Glutamatergic neuron (in vitro differentiated cells): ENCODE measurements at regions not wholly inside any gene's neighbourhood (a gene's known extent, or its start where the extent isn't known, plus 50 kb on each side); places are given as distances from the start of the nearest gene placed in this dataset.
A peak's percentile ranks its signal among the peaks of the same experiment; 100 is the strongest.

Source experiments
- DNase-seq: peaks from one replicate; pipeline ENCODE4 v3.0.0; 2022
- H3K27ac Mint-ChIP-seq: one replicate; pipeline ENCODE4 v1.8.0; 2020; ENCODE audit warnings: mild to moderate bottlenecking, mixed read lengths, inconsistent platforms; ENCODE audit not compliant: unreplicated experiment
- H3K27me3 Mint-ChIP-seq: one replicate; pipeline ENCODE4 v1.8.0; 2020; ENCODE audit warnings: mild to moderate bottlenecking, moderate library complexity, mixed read lengths, inconsistent platforms; ENCODE audit not compliant: unreplicated experiment
- H3K36me3 Mint-ChIP-seq: one replicate; pipeline ENCODE4 v1.8.0; 2020; ENCODE audit warnings: mild to moderate bottlenecking, mixed read lengths, inconsistent platforms; ENCODE audit not compliant: unreplicated experiment
- H3K4me1 Mint-ChIP-seq: one replicate; pipeline ENCODE4 v1.8.0; 2020; ENCODE audit warnings: mild to moderate bottlenecking, low read depth, mixed read lengths, inconsistent platforms; ENCODE audit not compliant: unreplicated experiment
- H3K4me3 Mint-ChIP-seq: one replicate; pipeline ENCODE4 v1.8.0; 2020; ENCODE audit warnings: mild to moderate bottlenecking, mixed read lengths, inconsistent platforms; ENCODE audit not compliant: unreplicated experiment
- H3K9me3 Mint-ChIP-seq: one replicate; pipeline ENCODE4 v1.8.0; 2020; ENCODE audit warnings: mild to moderate bottlenecking, moderate library complexity, mixed read lengths, inconsistent platforms; ENCODE audit not compliant: unreplicated experiment
- TF ChIP-seq, protein P1 (sequence below): fragments of 200-600 bp; sonication (generic); IDR thresholded peaks from one replicate; pipeline ENCODE4 v1.5.0; 2021; ENCODE audit not compliant: partially characterized antibody, unreplicated experiment

DNA sequence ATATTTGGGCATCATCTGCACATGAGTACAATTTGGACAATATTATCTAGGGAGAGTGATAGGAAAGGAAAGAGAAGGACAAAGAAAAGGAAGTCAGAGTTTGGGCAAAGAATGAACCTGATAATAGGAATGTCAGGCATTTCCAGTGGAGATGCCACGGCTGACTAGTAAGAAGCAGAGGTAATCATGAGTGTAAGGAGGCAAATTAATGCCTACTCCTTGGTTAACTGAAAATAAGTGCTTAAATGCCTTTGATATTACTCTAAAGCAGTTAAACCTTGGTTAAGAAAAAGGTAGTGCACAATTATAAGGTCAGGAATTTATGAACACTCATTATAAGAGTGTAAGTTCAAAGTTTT lies 99.2 kb upstream of the DDIT4L start:
- Mint-ChIP-seq H3K4me1 (peaks cover 21% of the 10 kb centered on the region), H3K4me3 (no peak overlapping the region), H3K9me3 (peaks cover 2% of the 10 kb centered on the region), H3K36me3 (no peaks in the 10 kb centered on the region), H3K27me3 (no peaks in the 10 kb centered on the region), H3K27ac (no peak overlapping the region)
- TF ChIP-seq, protein P1, sequence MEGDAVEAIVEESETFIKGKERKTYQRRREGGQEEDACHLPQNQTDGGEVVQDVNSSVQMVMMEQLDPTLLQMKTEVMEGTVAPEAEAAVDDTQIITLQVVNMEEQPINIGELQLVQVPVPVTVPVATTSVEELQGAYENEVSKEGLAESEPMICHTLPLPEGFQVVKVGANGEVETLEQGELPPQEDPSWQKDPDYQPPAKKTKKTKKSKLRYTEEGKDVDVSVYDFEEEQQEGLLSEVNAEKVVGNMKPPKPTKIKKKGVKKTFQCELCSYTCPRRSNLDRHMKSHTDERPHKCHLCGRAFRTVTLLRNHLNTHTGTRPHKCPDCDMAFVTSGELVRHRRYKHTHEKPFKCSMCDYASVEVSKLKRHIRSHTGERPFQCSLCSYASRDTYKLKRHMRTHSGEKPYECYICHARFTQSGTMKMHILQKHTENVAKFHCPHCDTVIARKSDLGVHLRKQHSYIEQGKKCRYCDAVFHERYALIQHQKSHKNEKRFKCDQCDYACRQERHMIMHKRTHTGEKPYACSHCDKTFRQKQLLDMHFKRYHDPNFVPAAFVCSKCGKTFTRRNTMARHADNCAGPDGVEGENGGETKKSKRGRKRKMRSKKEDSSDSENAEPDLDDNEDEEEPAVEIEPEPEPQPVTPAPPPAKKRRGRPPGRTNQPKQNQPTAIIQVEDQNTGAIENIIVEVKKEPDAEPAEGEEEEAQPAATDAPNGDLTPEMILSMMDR = no peak
- DNase-seq = no peak

DNA sequence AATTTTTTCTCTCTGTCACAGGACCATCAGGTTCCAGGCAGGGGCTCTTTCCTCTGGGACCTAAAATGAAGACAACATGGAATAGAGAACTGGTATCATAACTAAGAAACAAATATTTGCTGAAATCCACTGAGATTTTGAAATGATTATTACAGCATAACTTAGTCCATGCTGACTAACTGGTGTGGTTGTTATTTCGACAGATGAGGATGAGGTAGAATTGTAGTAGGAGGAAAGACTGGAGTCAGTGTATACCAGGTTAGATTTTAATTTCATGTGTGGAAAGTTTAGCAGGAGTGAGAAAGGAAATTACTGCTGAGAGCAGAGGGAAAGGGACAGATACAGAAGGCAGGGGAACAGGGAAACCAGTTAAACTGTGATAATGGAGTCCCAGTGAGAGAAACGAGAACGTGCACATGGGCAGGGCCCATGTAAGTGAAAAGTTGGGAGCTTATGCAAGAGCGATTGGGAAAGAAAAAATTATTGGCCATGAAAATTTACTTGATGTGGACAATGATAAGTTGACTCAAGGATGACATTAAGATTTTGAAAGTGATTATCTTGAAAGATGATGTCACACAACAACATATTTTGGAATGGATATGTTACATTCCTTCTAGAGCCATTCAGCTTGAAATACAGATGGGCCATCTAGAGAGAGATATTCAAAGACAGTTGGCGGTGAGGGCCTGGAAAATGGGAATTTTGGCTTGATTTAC lies 98.7 kb upstream of the DDIT4L start:
- TF ChIP-seq, protein P1 = no peak
- Mint-ChIP-seq H3K27ac (no peak overlapping the region), H3K9me3 (peaks cover 2% of the 10 kb centered on the region), H3K4me3 (no peak overlapping the region), H3K36me3 (no peaks in the 10 kb centered on the region), H3K4me1 (peaks cover 25% of the 10 kb centered on the region), H3K27me3 (no peaks in the 10 kb centered on the region)
- DNase-seq = no peak

DNA sequence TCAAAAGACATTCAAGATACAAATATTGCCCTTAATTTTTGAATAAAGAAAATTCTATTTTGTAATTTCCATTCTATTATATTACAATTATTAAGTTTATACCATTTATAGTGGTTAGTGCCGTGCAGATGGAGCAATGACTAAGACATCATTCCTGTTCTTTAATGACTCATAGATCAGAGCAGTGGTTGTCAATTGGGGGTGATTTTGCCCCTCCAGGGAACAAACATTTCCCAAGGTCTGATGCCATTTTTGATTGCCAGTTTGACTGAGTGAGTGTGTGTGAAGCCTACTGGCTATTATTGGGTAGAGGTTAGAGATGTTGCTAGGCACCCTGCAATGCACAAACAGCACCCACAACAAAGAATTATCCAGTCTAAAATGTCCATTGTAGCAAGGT lies 97.9 kb upstream of the DDIT4L start:
- Mint-ChIP-seq H3K27me3 (no peaks in the 10 kb centered on the region), H3K27ac (no peak overlapping the region), H3K4me1 (peaks cover 27% of the 10 kb centered on the region), H3K36me3 (no peaks in the 10 kb centered on the region), H3K4me3 (no peak overlapping the region), H3K9me3 (peaks cover 2% of the 10 kb centered on the region)
- TF ChIP-seq, protein P1 = no peak
- no peak for DNase-seq

DNA sequence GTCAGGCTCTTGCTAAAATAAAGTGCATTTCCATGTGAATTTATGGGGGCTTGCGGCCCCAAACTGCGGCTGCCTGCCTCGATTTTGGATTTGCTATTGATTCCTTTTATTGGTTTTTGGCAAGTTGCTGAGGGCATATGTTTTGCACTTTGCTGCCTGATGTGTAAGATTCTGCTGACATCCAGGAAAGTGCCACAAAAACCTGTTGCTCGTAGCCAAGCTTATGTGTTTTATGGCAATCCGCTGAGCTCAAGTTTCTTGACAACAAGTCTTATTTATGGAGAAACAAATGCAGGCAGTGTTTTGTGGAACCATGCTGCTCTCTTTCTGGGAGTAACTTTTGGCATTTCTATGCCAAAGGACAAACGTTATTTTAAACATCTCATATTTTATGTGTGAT lies 97.3 kb upstream of the DDIT4L start:
- no peak for DNase-seq

DNA sequence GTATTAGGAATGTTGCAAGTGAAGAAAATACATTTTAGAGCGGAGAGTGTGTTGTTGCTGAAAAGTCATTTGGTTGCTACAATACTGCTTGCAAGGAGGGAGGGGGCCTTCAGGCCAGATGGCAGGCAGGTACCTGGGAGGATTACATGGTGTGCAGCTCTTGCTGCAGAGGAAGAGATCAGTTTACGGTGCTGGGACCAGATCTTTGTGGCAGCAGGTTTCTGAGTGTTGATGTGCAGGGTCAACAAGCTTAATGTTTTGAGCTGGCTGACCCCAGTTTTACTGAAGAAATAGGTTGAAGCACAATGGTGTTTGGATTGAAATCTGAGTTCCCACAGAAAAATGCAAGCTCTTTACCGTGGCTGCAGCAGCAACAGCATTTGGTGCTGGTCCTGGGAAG lies 96.4 kb upstream of the DDIT4L start:
- no peaks in the 10 kb centered on the region for H3K36me3 Mint-ChIP-seq
- peaks cover 27% of the 10 kb centered on the region for H3K4me1 Mint-ChIP-seq
- peak; percentile 37 for DNase-seq
- peak overlapping the region; percentile 35 for H3K4me3 Mint-ChIP-seq
- TF ChIP-seq, protein P1 = no peak
- H3K9me3 Mint-ChIP-seq = peaks cover 2% of the 10 kb centered on the region
- no peaks in the 10 kb centered on the region for H3K27me3 Mint-ChIP-seq
- H3K27ac Mint-ChIP-seq = peak overlapping the region; percentile 90

More for the DNA sequence above, 97.3 kb upstream of the DDIT4L start:
- Mint-ChIP-seq H3K36me3 (no peaks in the 10 kb centered on the region), H3K4me3 (no peak overlapping the region), H3K27ac (no peak overlapping the region), H3K9me3 (peaks cover 2% of the 10 kb centered on the region), H3K4me1 (peaks cover 27% of the 10 kb centered on the region), H3K27me3 (no peaks in the 10 kb centered on the region)
- TF ChIP-seq, protein P1 = no peak
